DOHH2 (cell line): ENCODE measurements at regions not wholly inside any gene's neighbourhood (a gene's known extent, or its start where the extent isn't known, plus 50 kb on each side); places are given as distances from the start of the nearest gene placed in this dataset.

Experiments used
- EZH2phosphoT487 ChIP-seq: fragments of 200-600 bp; sonication (generic); IDR thresholded peaks from 2 replicates; pipeline ENCODE4 v1.6.1; 2017; ENCODE audit warnings: borderline replicate concordance, mild to moderate bottlenecking, antibody characterized with exemption, low read length, moderate library complexity, mixed read lengths
- TF ChIP-seq, protein P1 (sequence below): fragments of 200-600 bp; sonication (generic); IDR thresholded peaks from one replicate; pipeline ENCODE4 v1.5.1; 2014; ENCODE audit warnings: antibody characterized with exemption, mild to moderate bottlenecking, low read depth, low read length; ENCODE audit not compliant: poor library complexity, severe bottlenecking

- TF ChIP-seq, protein P1, sequence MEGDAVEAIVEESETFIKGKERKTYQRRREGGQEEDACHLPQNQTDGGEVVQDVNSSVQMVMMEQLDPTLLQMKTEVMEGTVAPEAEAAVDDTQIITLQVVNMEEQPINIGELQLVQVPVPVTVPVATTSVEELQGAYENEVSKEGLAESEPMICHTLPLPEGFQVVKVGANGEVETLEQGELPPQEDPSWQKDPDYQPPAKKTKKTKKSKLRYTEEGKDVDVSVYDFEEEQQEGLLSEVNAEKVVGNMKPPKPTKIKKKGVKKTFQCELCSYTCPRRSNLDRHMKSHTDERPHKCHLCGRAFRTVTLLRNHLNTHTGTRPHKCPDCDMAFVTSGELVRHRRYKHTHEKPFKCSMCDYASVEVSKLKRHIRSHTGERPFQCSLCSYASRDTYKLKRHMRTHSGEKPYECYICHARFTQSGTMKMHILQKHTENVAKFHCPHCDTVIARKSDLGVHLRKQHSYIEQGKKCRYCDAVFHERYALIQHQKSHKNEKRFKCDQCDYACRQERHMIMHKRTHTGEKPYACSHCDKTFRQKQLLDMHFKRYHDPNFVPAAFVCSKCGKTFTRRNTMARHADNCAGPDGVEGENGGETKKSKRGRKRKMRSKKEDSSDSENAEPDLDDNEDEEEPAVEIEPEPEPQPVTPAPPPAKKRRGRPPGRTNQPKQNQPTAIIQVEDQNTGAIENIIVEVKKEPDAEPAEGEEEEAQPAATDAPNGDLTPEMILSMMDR: no peak
- TF ChIP-seq EZH2phosphoT487: no peak
Observed at GRCh38 chr4:182169987-182170386, 73.2 kb upstream of the TENM3 start.
